DND-41 (cell line): ENCODE measurements at regions not wholly inside any gene's neighbourhood (a gene's known extent, or its start where the extent isn't known, plus 50 kb on each side); places are given as distances from the start of the nearest gene placed in this dataset.

Experiments used
- EZH2 ChIP-seq: IDR thresholded peaks from 3 replicates; pipeline ENCODE4 v1.6.1; 2012; ENCODE audit warnings: borderline replicate concordance, low read depth, mild to moderate bottlenecking, moderate library complexity, low read length, inconsistent platforms; ENCODE audit not compliant: severe bottlenecking
- TF ChIP-seq, protein P1 (sequence below): IDR thresholded peaks from 2 replicates; pipeline ENCODE4 v1.5.1; 2012; ENCODE audit warnings: borderline replicate concordance, low read length, moderate library complexity, mild to moderate bottlenecking; ENCODE audit not compliant: poor library complexity, severe bottlenecking; ENCODE audit errors: extremely low read depth

DNA sequence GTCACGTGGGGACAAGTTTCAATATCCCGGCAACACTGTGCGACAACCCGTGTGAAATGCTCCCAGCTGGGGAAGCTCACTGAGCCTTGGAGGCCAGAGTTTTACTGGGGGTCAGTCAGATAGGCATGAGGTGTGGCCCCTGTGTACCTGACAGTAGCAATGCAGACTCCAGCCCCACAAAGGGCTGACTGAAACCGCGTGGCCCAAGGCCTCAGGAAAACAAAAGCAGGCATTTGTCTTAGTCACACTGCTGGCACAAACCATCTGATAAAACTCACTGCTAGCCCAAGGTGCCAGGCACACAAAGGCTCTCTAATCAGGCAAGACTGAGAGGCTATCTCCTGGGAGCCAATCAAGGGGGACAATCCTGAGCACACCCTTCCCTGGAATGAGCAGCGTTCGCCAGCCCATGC lies 786.6 kb upstream of the RAB6C start:
- no peak for TF ChIP-seq EZH2
- TF ChIP-seq, protein P1, sequence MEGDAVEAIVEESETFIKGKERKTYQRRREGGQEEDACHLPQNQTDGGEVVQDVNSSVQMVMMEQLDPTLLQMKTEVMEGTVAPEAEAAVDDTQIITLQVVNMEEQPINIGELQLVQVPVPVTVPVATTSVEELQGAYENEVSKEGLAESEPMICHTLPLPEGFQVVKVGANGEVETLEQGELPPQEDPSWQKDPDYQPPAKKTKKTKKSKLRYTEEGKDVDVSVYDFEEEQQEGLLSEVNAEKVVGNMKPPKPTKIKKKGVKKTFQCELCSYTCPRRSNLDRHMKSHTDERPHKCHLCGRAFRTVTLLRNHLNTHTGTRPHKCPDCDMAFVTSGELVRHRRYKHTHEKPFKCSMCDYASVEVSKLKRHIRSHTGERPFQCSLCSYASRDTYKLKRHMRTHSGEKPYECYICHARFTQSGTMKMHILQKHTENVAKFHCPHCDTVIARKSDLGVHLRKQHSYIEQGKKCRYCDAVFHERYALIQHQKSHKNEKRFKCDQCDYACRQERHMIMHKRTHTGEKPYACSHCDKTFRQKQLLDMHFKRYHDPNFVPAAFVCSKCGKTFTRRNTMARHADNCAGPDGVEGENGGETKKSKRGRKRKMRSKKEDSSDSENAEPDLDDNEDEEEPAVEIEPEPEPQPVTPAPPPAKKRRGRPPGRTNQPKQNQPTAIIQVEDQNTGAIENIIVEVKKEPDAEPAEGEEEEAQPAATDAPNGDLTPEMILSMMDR: no peak
